GM12878 (cell line): ENCODE measurements at regions not wholly inside any gene's neighbourhood (a gene's known extent, or its start where the extent isn't known, plus 50 kb on each side); places are given as distances from the start of the nearest gene placed in this dataset.

Source experiments
- ATAC-seq: fragments of 200-7000 bp; cut with Tn5 transposase; 3 replicates; pipeline ENCODE4 v1.9.1; 2020; ENCODE audit warnings: mild to moderate bottlenecking, moderate library complexity
- BruUV-seq: library from RNA; stranded (reverse); fragments of 400-500 nt; replicated peaks from 2 replicates; lab custom pipeline; 2021; lab: Mats Ljungman, UMichigan
- CTCF ChIA-PET: fragments of 300-600 bp; sonication (Branson Sonifier 250); formaldehyde crosslinking; extraction: SDS; loops from one replicate; lab custom pipeline; 2021; ENCODE audit warnings: inconsistent platforms; lab: Yijun Ruan, JAX
- POLR2A ChIA-PET: fragments of 350-600 bp; formaldehyde crosslinking; extraction: SDS; loops from one replicate; lab custom pipeline; 2021; ENCODE audit warnings: inconsistent platforms; lab: Charles Lee
- RAD21 ChIA-PET: fragments of 300-600 bp; sonication (Branson Sonifier 250); formaldehyde crosslinking; loops from one replicate; lab custom pipeline; 2023; ENCODE audit warnings: antibody characterized with exemption; ENCODE audit not compliant: unreplicated experiment; lab: Charles Lee
- SMC1A ChIA-PET: fragments of 300-600 bp; sonication (Branson Sonifier 250); formaldehyde crosslinking; loops from one replicate; lab custom pipeline; 2023; ENCODE audit not compliant: unreplicated experiment, uncharacterized antibody; lab: Charles Lee
- DNase-seq: peaks from one replicate; pipeline ENCODE4 v3.0.0-alpha.2; 2011; ENCODE audit warnings: low read depth, low spot score
- FAIRE-seq: peaks from 3 replicates; lab custom pipeline; 2011; peaks lifted over from hg19 to GRCh38; lab: Jason Lieb, UNC
- H2AFZ ChIP-seq: 2 replicates; pipeline ENCODE4 v1.6.0; 2011; ENCODE audit warnings: low read depth, low read length, control low read depth; ENCODE audit not compliant: control insufficient read depth
- H3K27ac ChIP-seq: 2 replicates; pipeline ENCODE4 v1.5.1; 2011; ENCODE audit warnings: control low read depth; ENCODE audit not compliant: control insufficient read depth, insufficient read depth
- H3K27me3 ChIP-seq, 2 experiments: replicated peaks in 1 of 2; 2 replicates each; pipeline versions ENCODE4 v1.6.0 to v1.6.1; 2011; ENCODE audit warnings: low read length in 1 of 2; ENCODE audit not compliant: control insufficient read depth in 2 of 2, insufficient read depth in 2 of 2
- H3K36me3 ChIP-seq, 2 experiments: 2 replicates each; pipeline ENCODE4 v1.5.1; 2011; ENCODE audit warnings: low read length in 1 of 2; ENCODE audit not compliant: control insufficient read depth in 2 of 2, insufficient read depth in 2 of 2
- H3K4me1 ChIP-seq: 2 replicates; pipeline ENCODE4 v1.6.1; 2011; ENCODE audit warnings: mild to moderate bottlenecking, low read length, moderate library complexity, mixed read lengths; ENCODE audit not compliant: control insufficient read depth, insufficient read depth
- H3K4me2 ChIP-seq: 2 replicates; pipeline ENCODE4 v1.6.0; 2011; ENCODE audit warnings: control low read depth; ENCODE audit not compliant: control insufficient read depth, insufficient read depth
- H3K4me3 ChIP-seq: fragments of 200-600 bp; sonication (generic); 2 replicates; pipeline ENCODE4 v1.5.1; 2016
- H3K79me2 ChIP-seq: 2 replicates; pipeline ENCODE4 v1.6.0; 2011; ENCODE audit warnings: low read length; ENCODE audit not compliant: control insufficient read depth, insufficient read depth
- H3K9ac ChIP-seq: 2 replicates; pipeline ENCODE4 v1.8.0; 2011; ENCODE audit warnings: low read length, control low read depth, mixed read lengths; ENCODE audit not compliant: control insufficient read depth, insufficient read depth
- H3K9me3 ChIP-seq: replicated peaks from 3 replicates; pipeline ENCODE4 v1.5.1; 2011; ENCODE audit warnings: mild to moderate bottlenecking, low read length; ENCODE audit not compliant: control insufficient read depth, insufficient read depth
- H4K20me1 ChIP-seq: 2 replicates; pipeline ENCODE4 v1.6.0; 2011; ENCODE audit not compliant: control insufficient read depth, insufficient read depth
- BCLAF1 ChIP-seq: fragments of 450-650 bp; IDR thresholded peaks from 2 replicates; pipeline ENCODE4 v1.6.1; 2017; ENCODE audit warnings: antibody characterized with exemption, mild to moderate bottlenecking, moderate library complexity
- DPF2 ChIP-seq: fragments of 450-650 bp; IDR thresholded peaks from 2 replicates; pipeline ENCODE4 v1.6.1; 2017; ENCODE audit warnings: mild to moderate bottlenecking
- EGR1 ChIP-seq, 2 experiments: IDR thresholded peaks; 1 replicate in 1 of 2; 2 replicates in 1 of 2; pipeline ENCODE4 v1.6.1; 2011 to 2012; ENCODE audit warnings: low read depth in 2 of 2, low read length in 2 of 2, borderline replicate concordance in 1 of 2, mild to moderate bottlenecking in 1 of 2, moderate library complexity in 1 of 2
- IKZF2 ChIP-seq, 2 experiments: fragments of 450-650 bp; IDR thresholded peaks; 2 replicates each; pipeline ENCODE4 v1.6.1; 2017; ENCODE audit warnings: mild to moderate bottlenecking in 2 of 2, moderate library complexity in 2 of 2
- LARP7 ChIP-seq: fragments of 450-650 bp; IDR thresholded peaks from 2 replicates; pipeline ENCODE4 v1.6.1; 2017; ENCODE audit warnings: mild to moderate bottlenecking
- MEF2B ChIP-seq: fragments of 450-650 bp; IDR thresholded peaks from 2 replicates; pipeline ENCODE4 v1.6.1; 2018; ENCODE audit warnings: mild to moderate bottlenecking, moderate library complexity; ENCODE audit not compliant: partially characterized antibody, poor library complexity, severe bottlenecking
- MTA2 ChIP-seq: fragments of 450-650 bp; IDR thresholded peaks from 2 replicates; pipeline ENCODE4 v1.6.1; 2016; ENCODE audit warnings: low read depth, mild to moderate bottlenecking, moderate library complexity
- MTA3 ChIP-seq: IDR thresholded peaks from 2 replicates; pipeline ENCODE4 v1.6.1; 2012; ENCODE audit warnings: low read length, inconsistent platforms, borderline replicate concordance
- NBN ChIP-seq: fragments of 450-650 bp; IDR thresholded peaks from 2 replicates; pipeline ENCODE4 v1.6.1; 2016
- RB1 ChIP-seq: fragments of 450-650 bp; formaldehyde crosslinking; IDR thresholded peaks from 2 replicates; pipeline ENCODE4 v1.6.1; 2017; ENCODE audit warnings: mild to moderate bottlenecking, borderline replicate concordance
- RCOR1 ChIP-seq: conservative IDR thresholded peaks from 2 replicates; pipeline ENCODE4 v1.6.1; 2012; ENCODE audit warnings: low read depth, low read length, improper control_type of control experiment
- RELA ChIP-seq: fragments of 450-650 bp; IDR thresholded peaks from 2 replicates; pipeline ENCODE4 v1.8.0; 2014; ENCODE audit warnings: borderline replicate concordance; ENCODE audit not compliant: partially characterized antibody
- SMC3 ChIP-seq: IDR thresholded peaks from 2 replicates; pipeline ENCODE4 v1.6.1; 2011; ENCODE audit warnings: low read length, improper control_type of control experiment, borderline replicate concordance
- TAF1 ChIP-seq: IDR thresholded peaks from 2 replicates; pipeline ENCODE4 v1.6.1; 2011; ENCODE audit warnings: mild to moderate bottlenecking, low read depth, low read length, borderline replicate concordance
- TCF3 ChIP-seq: IDR thresholded peaks from 2 replicates; pipeline ENCODE4 v1.6.1; 2012; ENCODE audit warnings: low read depth, mild to moderate bottlenecking, low read length, borderline replicate concordance; ENCODE audit not compliant: insufficient read depth
- TCF7 ChIP-seq: IDR thresholded peaks from 2 replicates; pipeline ENCODE4 v1.6.1; 2014; ENCODE audit warnings: antibody characterized with exemption, borderline replicate concordance
- ZNF207 ChIP-seq: fragments of 450-650 bp; IDR thresholded peaks from 2 replicates; pipeline ENCODE4 v1.6.1; 2014; ENCODE audit warnings: antibody characterized with exemption, mild to moderate bottlenecking, borderline replicate concordance
- ZNF217 ChIP-seq: fragments of 450-650 bp; IDR thresholded peaks from 2 replicates; pipeline ENCODE4 v1.6.1; 2017; ENCODE audit warnings: antibody characterized with exemption, mild to moderate bottlenecking
- WGBS: methylation state at CpG from one replicate; pipeline ENCODE4 v1.1.6; 2016; ENCODE audit warnings: low lambda C conversion rate; ENCODE audit not compliant: insufficient replicate concordance, insufficient coverage; ENCODE audit errors: missing lambda C conversion rate; 5-methylcytosine and 5-hydroxymethylcytosine counted together
- in situ Hi-C: fragments of 300-500 bp; cut with MboI; formaldehyde crosslinking; loops from 9 replicates; pipeline ENCODE4 v1.14.3; 2018; ENCODE audit warnings: mixed read lengths
- intact Hi-C: fragments of 100-400 bp; cut with micrococcal nuclease; formaldehyde crosslinking; loops from one replicate; pipeline ENCODE4 v1.14.2; 2022; ENCODE audit not compliant: unreplicated experiment
- TF ChIP-seq, protein P1 (sequence below): IDR thresholded peaks from 2 replicates; pipeline ENCODE4 v1.6.1; 2012; ENCODE audit warnings: low read length, inconsistent platforms

- TF ChIP-seq ZNF207 (no peak), MTA3 (no peak), ZNF217 (no peak), LARP7 (no peak), RB1 (no peak), MEF2B (no peak), RELA (no peak), RCOR1 (no peak), NBN (no peak), DPF2 (no peak), IKZF2 (IDR thresholded peaks at IDR 0.05) (no peak), TCF3 (no peak)
Measured at GRCh38 chr9:7542126-7542525, 257.5 kb downstream of the DMAC1 start (continued).

- FAIRE-seq (peak; percentile 52), DNase-seq (no peak), ATAC-seq (peak; percentile 98)
- H4K20me1 ChIP-seq = no peaks in the 10 kb centered on the region
- SMC1A ChIA-PET = interaction anchor here (0.7 to 1.1 kb wide), 5 partner anchors 17 to 709 kb away, joined by 3 to 4 read pairs (median 3); no protein-coding TSS in a partner anchor
- no peaks in the 10 kb centered on the region for H3K27me3 ChIP-seq
- RAD21 ChIA-PET = no interaction called here
- H3K9ac ChIP-seq = no peak overlapping the region
- intact Hi-C loops (loop anchor here (1.0 to 5.0 kb wide), 5 partner anchors 130 to 710 kb away; no protein-coding TSS in a partner anchor), in situ Hi-C loops (loop anchor here (5.0 to 25.0 kb wide), 2 partner anchors 484 to 624 kb away; no protein-coding TSS in a partner anchor)
- H3K9me3 ChIP-seq = no peaks in the 10 kb centered on the region
- no peak overlapping the region for H3K4me3 ChIP-seq
- 13% methylated on average over 4 of the region's 4 CpGs for WGBS
- no peaks in the 10 kb centered on the region for H3K4me1 ChIP-seq
- POLR2A ChIA-PET = no interaction called here
- H3K79me2 ChIP-seq = no peaks in the 10 kb centered on the region
- CTCF ChIA-PET = interaction anchor here (0.8 to 1.4 kb wide), 5 partner anchors 34 to 709 kb away, joined by 3 to 6 read pairs (median 3); no protein-coding TSS in a partner anchor
- H3K36me3 ChIP-seq = no peaks in the 10 kb centered on the region
- H2AFZ ChIP-seq = no peak overlapping the region
- BruUV-seq = no TSS peak
- H3K4me2 ChIP-seq = no peak overlapping the region
- H3K27ac ChIP-seq = no peak overlapping the region
- TF ChIP-seq NBN (no peak), SMC3 (peak; percentile 66; the same call in 1 of the 2 replicates), TCF3 (no peak), ZNF217 (no peak), EGR1 (IDR thresholded peaks at IDR 0.05; ENCODE audit: borderline replicate concordance in 1 of 2, low read depth in 2 of 2, low read length in 2 of 2) (no peak), TCF7 (no peak), MTA2 (no peak), BCLAF1 (no peak), TAF1 (no peak)
- TF ChIP-seq, protein P1, sequence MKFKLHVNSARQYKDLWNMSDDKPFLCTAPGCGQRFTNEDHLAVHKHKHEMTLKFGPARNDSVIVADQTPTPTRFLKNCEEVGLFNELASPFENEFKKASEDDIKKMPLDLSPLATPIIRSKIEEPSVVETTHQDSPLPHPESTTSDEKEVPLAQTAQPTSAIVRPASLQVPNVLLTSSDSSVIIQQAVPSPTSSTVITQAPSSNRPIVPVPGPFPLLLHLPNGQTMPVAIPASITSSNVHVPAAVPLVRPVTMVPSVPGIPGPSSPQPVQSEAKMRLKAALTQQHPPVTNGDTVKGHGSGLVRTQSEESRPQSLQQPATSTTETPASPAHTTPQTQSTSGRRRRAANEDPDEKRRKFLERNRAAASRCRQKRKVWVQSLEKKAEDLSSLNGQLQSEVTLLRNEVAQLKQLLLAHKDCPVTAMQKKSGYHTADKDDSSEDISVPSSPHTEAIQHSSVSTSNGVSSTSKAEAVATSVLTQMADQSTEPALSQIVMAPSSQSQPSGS = no peak
Measured at GRCh38 chr9:7536310-7536939, 263.2 kb downstream of the DMAC1 start.
